Peyer's patch (tissue), 4 donors: ENCODE measurements at regions not wholly inside any gene's neighbourhood (a gene's known extent, or its start where the extent isn't known, plus 50 kb on each side); places are given as distances from the start of the nearest gene placed in this dataset.

ENCODE experiments used
- POLR2A ChIP-seq, 2 donors: fragments of 450-650 bp; IDR thresholded peaks; one replicate each; pipeline ENCODE4 v1.5.1; 2017; ENCODE audit warnings: antibody characterized with exemption in 2 of 2, mild to moderate bottlenecking in 2 of 2, moderate library complexity in 2 of 2
- TF ChIP-seq, protein P1 (sequence below), 6 experiments: fragments of 450-650 bp in 4 of 6; fragments of 200-600 bp in 2 of 6; sonication (generic) in 1 of 6; IDR thresholded peaks; one replicate each; pipeline ENCODE4 v1.5.1; 2017 to 2019; ENCODE audit warnings: antibody characterized with exemption in 6 of 6, mild to moderate bottlenecking in 3 of 6, moderate library complexity in 1 of 6

DNA sequence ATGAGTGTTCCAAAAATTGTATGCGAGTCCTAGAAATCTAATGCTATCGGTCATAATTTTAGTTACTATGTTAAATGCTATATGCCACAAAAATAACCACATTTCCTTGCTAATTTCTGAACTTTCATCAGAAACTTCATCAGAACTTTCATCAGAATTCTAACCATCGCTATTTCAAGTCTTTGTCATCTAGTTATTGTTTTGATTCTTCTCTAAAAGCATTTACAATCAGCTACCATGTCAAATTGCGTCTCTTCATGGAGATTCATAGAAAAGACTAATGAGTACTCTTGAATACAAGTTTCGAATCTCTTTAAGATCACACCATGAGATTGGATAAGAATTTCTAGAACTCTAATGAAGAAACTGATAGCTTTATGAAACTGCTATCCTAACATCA is 52.7 kb upstream of the TM9SF2 start:
- no peak for TF ChIP-seq POLR2A (IDR thresholded peaks at IDR 0.05)
- TF ChIP-seq, protein P1, sequence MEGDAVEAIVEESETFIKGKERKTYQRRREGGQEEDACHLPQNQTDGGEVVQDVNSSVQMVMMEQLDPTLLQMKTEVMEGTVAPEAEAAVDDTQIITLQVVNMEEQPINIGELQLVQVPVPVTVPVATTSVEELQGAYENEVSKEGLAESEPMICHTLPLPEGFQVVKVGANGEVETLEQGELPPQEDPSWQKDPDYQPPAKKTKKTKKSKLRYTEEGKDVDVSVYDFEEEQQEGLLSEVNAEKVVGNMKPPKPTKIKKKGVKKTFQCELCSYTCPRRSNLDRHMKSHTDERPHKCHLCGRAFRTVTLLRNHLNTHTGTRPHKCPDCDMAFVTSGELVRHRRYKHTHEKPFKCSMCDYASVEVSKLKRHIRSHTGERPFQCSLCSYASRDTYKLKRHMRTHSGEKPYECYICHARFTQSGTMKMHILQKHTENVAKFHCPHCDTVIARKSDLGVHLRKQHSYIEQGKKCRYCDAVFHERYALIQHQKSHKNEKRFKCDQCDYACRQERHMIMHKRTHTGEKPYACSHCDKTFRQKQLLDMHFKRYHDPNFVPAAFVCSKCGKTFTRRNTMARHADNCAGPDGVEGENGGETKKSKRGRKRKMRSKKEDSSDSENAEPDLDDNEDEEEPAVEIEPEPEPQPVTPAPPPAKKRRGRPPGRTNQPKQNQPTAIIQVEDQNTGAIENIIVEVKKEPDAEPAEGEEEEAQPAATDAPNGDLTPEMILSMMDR (IDR thresholded peaks at IDR 0.05): no peak
